Activated T-cell treated with anti-CD3 and anti-CD28 coated beads, Interleukin-2, amount 50 U/mL, for 24 hours (primary cell): ENCODE measurements at regions not wholly inside any gene's neighbourhood (a gene's known extent, or its start where the extent isn't known, plus 50 kb on each side); places are given as distances from the start of the nearest gene placed in this dataset.

Experiments
- DNase-seq: peaks from one replicate; pipeline ENCODE4 v3.0.0-alpha.2; 2020
- H3K27ac Mint-ChIP-seq: 2 replicates; pipeline ENCODE4 v1.8.0; 2020; ENCODE audit warnings: mild to moderate bottlenecking, mixed read lengths
- H3K27me3 Mint-ChIP-seq: 2 replicates; pipeline ENCODE4 v1.8.0; 2020; ENCODE audit warnings: mixed read lengths
- H3K36me3 Mint-ChIP-seq: 2 replicates; pipeline ENCODE4 v1.8.0; 2020; ENCODE audit warnings: low read depth, mixed read lengths
- H3K4me1 Mint-ChIP-seq: 2 replicates; pipeline ENCODE4 v1.8.0; 2020; ENCODE audit warnings: low read depth, mixed read lengths
- H3K4me3 Mint-ChIP-seq: 2 replicates; pipeline ENCODE4 v1.8.0; 2020; ENCODE audit warnings: mild to moderate bottlenecking, moderate library complexity, mixed read lengths
- H3K9me3 Mint-ChIP-seq: 2 replicates; pipeline ENCODE4 v1.8.0; 2020; ENCODE audit warnings: mixed read lengths

GRCh38 chr9:115202181-115202580 is 84.2 kb upstream of the TNC start:
- Mint-ChIP-seq H3K4me1 (peaks cover 22% of the 10 kb centered on the region), H3K4me3 (no peak overlapping the region), H3K27ac (no peak overlapping the region), H3K27me3 (peaks cover 52% of the 10 kb centered on the region), H3K9me3 (no peaks in the 10 kb centered on the region), H3K36me3 (no peaks in the 10 kb centered on the region)
- no peak for DNase-seq

- DNase-seq: no peak
- peaks cover 28% of the 10 kb centered on the region for H3K4me1 Mint-ChIP-seq
- H3K9me3 Mint-ChIP-seq: no peaks in the 10 kb centered on the region
- H3K27ac Mint-ChIP-seq: no peak overlapping the region
- H3K36me3 Mint-ChIP-seq: no peaks in the 10 kb centered on the region
- H3K4me3 Mint-ChIP-seq: no peak overlapping the region
- peaks cover 50% of the 10 kb centered on the region for H3K27me3 Mint-ChIP-seq
Observed at GRCh38 chr9:115202960-115203751, 85.2 kb upstream of the TNC start.

GRCh38 chr9:115204904-115205453 is 87.0 kb upstream of the TNC start:
- DNase-seq: no peak
- no peak overlapping the region for H3K4me3 Mint-ChIP-seq
- H3K9me3 Mint-ChIP-seq: no peaks in the 10 kb centered on the region
- peak overlapping the region; percentile 45 for H3K27ac Mint-ChIP-seq
- peaks cover 41% of the 10 kb centered on the region for H3K27me3 Mint-ChIP-seq
- peaks cover 41% of the 10 kb centered on the region for H3K4me1 Mint-ChIP-seq
- H3K36me3 Mint-ChIP-seq: no peaks in the 10 kb centered on the region

GRCh38 chr9:115207003-115207836 is 89.3 kb upstream of the TNC start:
- peaks cover 43% of the 10 kb centered on the region for H3K4me1 Mint-ChIP-seq
- no peaks in the 10 kb centered on the region for H3K36me3 Mint-ChIP-seq
- H3K9me3 Mint-ChIP-seq: no peaks in the 10 kb centered on the region
- no peak overlapping the region for H3K4me3 Mint-ChIP-seq
- no peak for DNase-seq
- H3K27me3 Mint-ChIP-seq: peaks cover 40% of the 10 kb centered on the region
- H3K27ac Mint-ChIP-seq: peak overlapping the region; percentile 33

GRCh38 chr9:115208501-115208900 is 90.5 kb upstream of the TNC start:
- Mint-ChIP-seq H3K36me3 (no peaks in the 10 kb centered on the region), H3K27me3 (peaks cover 39% of the 10 kb centered on the region), H3K27ac (no peak overlapping the region), H3K4me1 (peaks cover 43% of the 10 kb centered on the region), H3K9me3 (no peaks in the 10 kb centered on the region), H3K4me3 (no peak overlapping the region)
- no peak for DNase-seq

- Mint-ChIP-seq H3K36me3 (no peaks in the 10 kb centered on the region), H3K9me3 (no peaks in the 10 kb centered on the region), H3K4me3 (no peak overlapping the region), H3K4me1 (peaks cover 41% of the 10 kb centered on the region), H3K27ac (peak overlapping the region; percentile 45), H3K27me3 (peaks cover 35% of the 10 kb centered on the region)
- DNase-seq: no peak
Observed at GRCh38 chr9:115209601-115210306, 91.8 kb upstream of the TNC start.

GRCh38 chr9:115210699-115211098 is 92.7 kb upstream of the TNC start:
- H3K36me3 Mint-ChIP-seq: no peaks in the 10 kb centered on the region
- H3K4me3 Mint-ChIP-seq: no peak overlapping the region
- H3K27ac Mint-ChIP-seq: no peak overlapping the region
- peaks cover 33% of the 10 kb centered on the region for H3K4me1 Mint-ChIP-seq
- peaks cover 39% of the 10 kb centered on the region for H3K27me3 Mint-ChIP-seq
- DNase-seq: no peak
- no peaks in the 10 kb centered on the region for H3K9me3 Mint-ChIP-seq

GRCh38 chr9:115211413-115212124 is 93.6 kb upstream of the TNC start:
- Mint-ChIP-seq H3K4me1 (peaks cover 27% of the 10 kb centered on the region), H3K36me3 (no peaks in the 10 kb centered on the region), H3K27ac (no peak overlapping the region), H3K27me3 (peaks cover 45% of the 10 kb centered on the region), H3K4me3 (no peak overlapping the region), H3K9me3 (no peaks in the 10 kb centered on the region)
- DNase-seq: no peak

GRCh38 chr9:115212125-115212605 is 94.2 kb upstream of the TNC start:
- H3K9me3 Mint-ChIP-seq: no peaks in the 10 kb centered on the region
- H3K4me1 Mint-ChIP-seq: peaks cover 21% of the 10 kb centered on the region
- no peak overlapping the region for H3K27ac Mint-ChIP-seq
- H3K4me3 Mint-ChIP-seq: no peak overlapping the region
- DNase-seq: no peak
- no peaks in the 10 kb centered on the region for H3K36me3 Mint-ChIP-seq
- H3K27me3 Mint-ChIP-seq: peaks cover 50% of the 10 kb centered on the region

GRCh38 chr9:115212832-115213231 is 94.9 kb upstream of the TNC start:
- no peak overlapping the region for H3K27ac Mint-ChIP-seq
- DNase-seq: no peak
- H3K9me3 Mint-ChIP-seq: no peaks in the 10 kb centered on the region
- H3K4me1 Mint-ChIP-seq: peaks cover 17% of the 10 kb centered on the region
- H3K27me3 Mint-ChIP-seq: peaks cover 52% of the 10 kb centered on the region
- no peaks in the 10 kb centered on the region for H3K36me3 Mint-ChIP-seq
- no peak overlapping the region for H3K4me3 Mint-ChIP-seq

- DNase-seq: no peak
- peaks cover 50% of the 10 kb centered on the region for H3K27me3 Mint-ChIP-seq
- H3K9me3 Mint-ChIP-seq: no peaks in the 10 kb centered on the region
- H3K4me1 Mint-ChIP-seq: peaks cover 12% of the 10 kb centered on the region
- H3K36me3 Mint-ChIP-seq: no peaks in the 10 kb centered on the region
- H3K27ac Mint-ChIP-seq: no peak overlapping the region
- H3K4me3 Mint-ChIP-seq: no peak overlapping the region
Observed at GRCh38 chr9:115213818-115214334, 95.9 kb upstream of the TNC start.

- Mint-ChIP-seq H3K4me1 (no peaks in the 10 kb centered on the region), H3K4me3 (no peak overlapping the region), H3K36me3 (no peaks in the 10 kb centered on the region), H3K27me3 (peaks cover 45% of the 10 kb centered on the region), H3K9me3 (no peaks in the 10 kb centered on the region), H3K27ac (no peak overlapping the region)
- no peak for DNase-seq
Observed at GRCh38 chr9:115216873-115217272, 98.9 kb upstream of the TNC start.

- no peak overlapping the region for H3K4me3 Mint-ChIP-seq
- H3K27me3 Mint-ChIP-seq: peaks cover 41% of the 10 kb centered on the region
- no peaks in the 10 kb centered on the region for H3K36me3 Mint-ChIP-seq
- no peak for DNase-seq
- no peaks in the 10 kb centered on the region for H3K9me3 Mint-ChIP-seq
- no peak overlapping the region for H3K27ac Mint-ChIP-seq
- H3K4me1 Mint-ChIP-seq: no peaks in the 10 kb centered on the region
Observed at GRCh38 chr9:115220319-115221005, 102.5 kb upstream of the TNC start.
